VCaP (cell line): ENCODE measurements at regions not wholly inside any gene's neighbourhood (a gene's known extent, or its start where the extent isn't known, plus 50 kb on each side); places are given as distances from the start of the nearest gene placed in this dataset.

ENCODE experiments used
- H3K27ac ChIP-seq: fragments of 450-650 bp; 2 replicates; pipeline ENCODE4 v1.5.1; 2017
- TF ChIP-seq, protein P1 (sequence below): fragments of 450-650 bp; conservative IDR thresholded peaks from 2 replicates; pipeline ENCODE4 v1.5.1; 2017; ENCODE audit warnings: mild to moderate bottlenecking, moderate library complexity

DNA sequence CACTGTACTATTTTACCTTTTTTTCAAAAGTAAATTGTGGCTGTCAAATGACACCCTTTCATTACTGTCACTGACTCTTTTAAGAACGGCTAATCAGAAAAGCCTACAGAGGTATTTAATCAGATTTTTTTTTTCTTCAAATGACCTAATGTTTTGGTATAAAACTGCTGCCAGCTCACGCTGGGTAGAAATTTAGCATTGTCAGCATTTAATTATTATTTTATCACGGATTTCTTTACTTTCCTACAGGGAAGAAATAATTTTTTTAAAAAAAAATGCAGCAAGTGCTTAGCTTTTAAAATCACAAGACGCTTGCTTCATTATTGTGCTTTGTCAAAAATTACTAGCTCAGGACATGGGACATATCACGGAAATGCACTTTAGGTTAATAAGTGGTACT lies 149.1 kb upstream of the FOXN3 start:
- no peak overlapping the region for H3K27ac ChIP-seq

DNA sequence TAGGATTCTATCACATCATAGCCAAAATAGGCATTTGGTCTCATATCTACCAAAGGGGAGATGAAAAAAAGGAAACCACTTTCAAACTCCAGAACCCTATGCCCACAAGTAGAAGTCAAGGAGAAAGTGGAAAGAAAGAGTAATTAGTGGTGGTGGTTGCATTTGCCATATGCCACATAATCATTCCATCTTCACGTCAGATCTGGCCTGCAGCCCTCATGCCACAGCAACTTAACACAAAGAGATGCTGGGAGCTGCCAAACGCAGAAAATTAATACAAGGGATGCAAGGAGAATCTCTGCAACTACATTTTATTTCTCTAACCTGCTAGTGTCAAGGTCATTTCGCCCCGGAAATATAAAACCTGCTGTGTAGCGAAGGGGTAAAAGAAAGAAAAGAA lies 148.6 kb upstream of the FOXN3 start:
- TF ChIP-seq, protein P1, sequence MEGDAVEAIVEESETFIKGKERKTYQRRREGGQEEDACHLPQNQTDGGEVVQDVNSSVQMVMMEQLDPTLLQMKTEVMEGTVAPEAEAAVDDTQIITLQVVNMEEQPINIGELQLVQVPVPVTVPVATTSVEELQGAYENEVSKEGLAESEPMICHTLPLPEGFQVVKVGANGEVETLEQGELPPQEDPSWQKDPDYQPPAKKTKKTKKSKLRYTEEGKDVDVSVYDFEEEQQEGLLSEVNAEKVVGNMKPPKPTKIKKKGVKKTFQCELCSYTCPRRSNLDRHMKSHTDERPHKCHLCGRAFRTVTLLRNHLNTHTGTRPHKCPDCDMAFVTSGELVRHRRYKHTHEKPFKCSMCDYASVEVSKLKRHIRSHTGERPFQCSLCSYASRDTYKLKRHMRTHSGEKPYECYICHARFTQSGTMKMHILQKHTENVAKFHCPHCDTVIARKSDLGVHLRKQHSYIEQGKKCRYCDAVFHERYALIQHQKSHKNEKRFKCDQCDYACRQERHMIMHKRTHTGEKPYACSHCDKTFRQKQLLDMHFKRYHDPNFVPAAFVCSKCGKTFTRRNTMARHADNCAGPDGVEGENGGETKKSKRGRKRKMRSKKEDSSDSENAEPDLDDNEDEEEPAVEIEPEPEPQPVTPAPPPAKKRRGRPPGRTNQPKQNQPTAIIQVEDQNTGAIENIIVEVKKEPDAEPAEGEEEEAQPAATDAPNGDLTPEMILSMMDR: no peak
- H3K27ac ChIP-seq: no peak overlapping the region

More for the DNA sequence above, 149.1 kb upstream of the FOXN3 start:
- TF ChIP-seq, protein P1: no peak

DNA sequence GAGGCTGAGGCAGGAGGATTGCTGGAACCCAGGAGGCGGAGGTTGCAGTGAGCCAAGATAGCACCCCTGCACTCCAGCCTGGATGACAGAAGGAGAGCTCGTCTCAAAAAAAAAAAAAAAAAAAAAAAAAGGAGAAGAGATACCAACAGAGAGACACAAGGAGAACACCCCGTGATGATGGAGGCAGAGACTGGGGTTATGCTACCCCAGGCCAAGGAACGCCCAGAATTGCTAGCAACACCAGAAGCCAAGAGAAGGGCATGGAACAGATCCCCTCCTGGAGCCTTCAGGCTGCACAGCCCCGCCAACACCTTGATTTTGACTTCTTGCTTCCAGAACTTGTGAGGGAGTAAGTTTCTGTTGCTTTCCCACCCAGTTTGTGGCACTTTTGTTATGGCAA lies 148.0 kb upstream of the FOXN3 start:
- H3K27ac ChIP-seq: no peak overlapping the region
- TF ChIP-seq, protein P1: no peak

DNA sequence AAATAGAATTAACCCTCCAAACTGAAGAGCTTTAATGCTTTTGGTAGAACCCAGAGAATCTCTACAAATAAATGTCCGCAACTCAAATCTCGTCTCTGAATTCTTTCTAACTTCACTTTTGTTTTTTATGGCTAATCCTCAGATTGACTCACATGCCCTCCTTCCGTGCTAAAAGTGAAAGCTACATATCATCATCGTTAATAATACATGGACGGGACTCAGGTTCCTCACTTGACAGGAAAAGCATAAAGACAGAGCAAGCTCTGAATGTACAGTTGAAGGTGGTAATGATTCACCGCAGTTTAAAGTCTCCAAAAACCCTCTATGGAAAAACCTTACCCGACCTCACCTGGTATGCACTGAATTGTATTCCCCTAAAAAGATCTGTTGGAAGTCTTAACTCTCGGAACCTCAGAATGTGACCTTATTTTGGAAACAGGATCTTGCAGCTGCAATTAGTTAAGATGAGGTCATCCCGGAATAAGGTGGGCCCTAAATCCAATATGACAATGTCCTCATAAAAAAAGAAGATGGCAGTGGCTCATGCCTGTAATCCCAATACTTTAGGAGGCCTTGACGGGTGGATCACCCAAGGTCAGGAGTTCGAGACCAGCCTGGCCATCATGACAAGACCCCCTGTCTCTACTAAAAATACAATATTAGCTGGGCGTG lies 147.4 kb upstream of the FOXN3 start:
- H3K27ac ChIP-seq: no peak overlapping the region
- TF ChIP-seq, protein P1: no peak

DNA sequence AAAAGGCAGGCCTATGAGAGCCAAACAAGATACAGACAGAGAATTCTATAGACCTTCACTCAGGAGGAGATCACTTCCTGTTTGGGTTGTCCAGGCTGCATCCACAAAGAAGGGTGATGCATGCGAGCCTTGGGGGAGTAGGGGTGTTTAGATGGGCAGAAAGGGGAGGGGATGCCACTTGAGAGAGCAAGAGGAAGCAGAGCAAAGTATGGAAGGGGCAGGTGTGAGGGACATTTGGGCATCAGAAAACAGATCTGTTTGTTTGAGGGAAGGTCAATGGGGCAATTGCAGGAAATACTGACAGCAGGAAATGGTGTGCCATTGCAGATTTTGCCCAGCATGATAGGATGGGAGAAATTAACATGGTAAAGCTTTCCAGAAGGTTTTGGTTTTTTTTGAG lies 146.4 kb upstream of the FOXN3 start:
- no peak overlapping the region for H3K27ac ChIP-seq
- TF ChIP-seq, protein P1: no peak

DNA sequence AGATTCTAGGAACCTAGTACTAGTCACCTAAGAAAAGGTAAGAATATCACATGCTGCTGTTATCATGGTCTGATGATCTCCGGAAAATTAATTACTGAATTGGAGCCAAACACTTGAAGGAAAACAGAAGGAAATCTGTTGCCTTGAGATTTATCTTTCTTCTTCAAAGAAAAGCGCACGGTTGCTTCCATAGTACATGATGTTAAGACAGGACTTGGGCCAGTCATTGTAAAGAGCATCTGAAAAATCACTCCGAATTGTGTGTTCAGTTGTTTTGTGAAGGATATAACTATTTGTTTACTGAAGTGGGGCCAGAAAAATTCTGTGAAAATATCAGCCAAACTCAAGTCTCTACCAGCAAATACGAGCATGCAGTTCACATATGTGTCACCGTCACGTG lies 134.9 kb upstream of the FOXN3 start:
- TF ChIP-seq, protein P1: no peak

DNA sequence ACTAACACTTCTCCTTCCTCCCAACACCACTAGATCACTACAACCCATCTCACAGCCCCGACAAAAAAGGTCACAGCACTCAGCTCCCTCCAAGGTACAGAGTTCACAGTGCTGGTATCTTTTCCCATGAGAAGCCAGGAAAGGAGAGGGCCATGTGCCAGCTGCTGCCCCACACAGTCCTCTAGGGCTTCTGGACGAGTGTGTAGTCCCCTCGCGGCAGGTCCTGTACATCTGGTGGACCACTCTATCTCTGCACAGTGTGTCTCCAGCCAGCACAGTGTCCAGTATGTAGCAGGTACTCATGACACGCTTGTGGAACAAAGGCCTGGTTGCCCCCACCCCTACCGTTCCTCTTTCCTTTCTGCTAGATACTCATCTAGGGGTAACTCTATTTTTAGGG lies 134.4 kb upstream of the FOXN3 start:
- no peak overlapping the region for H3K27ac ChIP-seq
- TF ChIP-seq, protein P1: no peak

More for the DNA sequence above, 134.9 kb upstream of the FOXN3 start:
- no peak overlapping the region for H3K27ac ChIP-seq
